ENCODE measurements at regions not wholly inside any gene's neighbourhood (a gene's known extent, or its start where the extent isn't known, plus 50 kb on each side); places are given as distances from the start of the nearest gene placed in this dataset.

- no peak for TF ChIP-seq BRCA1 (IDR thresholded peaks at IDR 0.05; ENCODE audit: low read depth, low read length)
- no peak for TF ChIP-seq CTCF (IDR thresholded peaks at IDR 0.05 in 2 of 3, conservative IDR thresholded peaks at IDR 0.05 in 1 of 3; ENCODE audit: control insufficient read depth in 2 of 3, extremely low read depth in 1 of 3, insufficient read depth in 1 of 3, low read depth in 3 of 3, low read length in 3 of 3)
- TF ChIP-seq PKNOX1 (IDR thresholded peaks at IDR 0.05), result no peak
- TF ChIP-seq ESRRA (IDR thresholded peaks at IDR 0.05; ENCODE audit: low read length), result no peak
- no peak for TF ChIP-seq IKZF1 (conservative IDR thresholded peaks at IDR 0.05)
- TF ChIP-seq POLR2A (IDR thresholded peaks at IDR 0.05; ENCODE audit: low read depth, low read length), result no peak
Measured at GRCh38 chr5:158162479-158163034, 303.6 kb upstream of the CLINT1 start.
